ENCODE measurements at regions not wholly inside any gene's neighbourhood (a gene's known extent, or its start where the extent isn't known, plus 50 kb on each side); places are given as distances from the start of the nearest gene placed in this dataset.
"Not testable (repeated sequence)": the region's sequence is repeated elsewhere in the genome, so short reads cannot be mapped to it uniquely, and the experiment has no call there.

- H3K27me3 Mint-ChIP-seq, H3K4me3 Mint-ChIP-seq, H3K36me3 Mint-ChIP-seq, H3K27ac Mint-ChIP-seq, H3K9me3 Mint-ChIP-seq, H3K4me1 Mint-ChIP-seq: not testable (repeated sequence)
Observed at GRCh38 chr5:142208244-142208643, 99.7 kb downstream of the NDFIP1 start.

GRCh38 chr5:142206801-142207200, 98.2 kb downstream of the NDFIP1 start:
- Mint-ChIP-seq H3K4me3 (no peak overlapping the region), H3K4me1 (no peaks in the 10 kb centered on the region), H3K27ac (no peak overlapping the region), H3K27me3 (no peaks in the 10 kb centered on the region), H3K36me3 (no peaks in the 10 kb centered on the region), H3K9me3 (no peaks in the 10 kb centered on the region)

DNA sequence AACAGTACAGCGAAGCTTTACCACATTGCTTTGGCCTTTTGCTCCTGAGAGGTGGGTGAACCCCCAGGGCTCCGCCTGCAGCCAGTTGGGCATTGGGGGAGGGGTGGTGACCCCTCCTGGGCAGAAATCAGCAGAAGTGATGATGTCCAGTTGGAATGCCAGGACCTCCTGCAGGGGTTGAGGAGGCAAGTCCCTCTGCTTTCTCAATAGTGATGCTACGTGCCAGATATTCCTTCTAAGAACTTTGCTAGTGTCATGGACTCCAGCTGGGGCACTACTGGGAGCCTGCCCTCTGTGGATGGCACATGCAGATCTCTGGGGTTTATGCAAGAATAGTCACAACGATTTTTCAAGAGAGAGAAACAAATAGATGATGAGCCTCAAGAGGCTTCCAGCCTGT, 95.6 kb downstream of the NDFIP1 start:
- Mint-ChIP-seq H3K27me3 (no peaks in the 10 kb centered on the region), H3K9me3 (no peaks in the 10 kb centered on the region), H3K27ac (no peak overlapping the region), H3K4me1 (no peaks in the 10 kb centered on the region), H3K36me3 (no peaks in the 10 kb centered on the region), H3K4me3 (no peak overlapping the region)

Measured in activated naive CD4-positive, alpha-beta T cell treated with anti-CD3 and anti-CD28 coated beads, Interleukin-2, amount 50 U/mL, for 24 hours (primary cell).